ENCODE measurements at regions not wholly inside any gene's neighbourhood (a gene's known extent, or its start where the extent isn't known, plus 50 kb on each side); places are given as distances from the start of the nearest gene placed in this dataset.

- Mint-ChIP-seq H3K4me3 (no peak overlapping the region), H3K27me3 (no peaks in the 10 kb centered on the region), H3K9me3 (no peaks in the 10 kb centered on the region), H3K27ac (no peak overlapping the region), H3K4me1 (ENCODE audit: low read depth) (no peaks in the 10 kb centered on the region), H3K36me3 (ENCODE audit: low read depth) (no peaks in the 10 kb centered on the region)
- DNase-seq (no peak), ATAC-seq (no peak)
- intact Hi-C loops (cut with micrococcal nuclease) = no loop called here
- ChIA-PET POLR2A (no interaction called here), CTCF (no interaction called here)
- TF ChIP-seq CTCF (IDR thresholded peaks at IDR 0.05) = no peak
These were observed 954.0 kb upstream of the MAN1A1 start for GRCh38 chr6:120303527-120303926.

- ATAC-seq (no peak), DNase-seq (no peak)
- no peaks in the 10 kb centered on the region for H3K36me3 Mint-ChIP-seq (ENCODE audit: low read depth)
- no peaks in the 10 kb centered on the region for H3K9me3 Mint-ChIP-seq
- no peak overlapping the region for H3K4me3 Mint-ChIP-seq
- intact Hi-C loops (cut with micrococcal nuclease) = no loop called here
- POLR2A ChIA-PET = no interaction called here
- CTCF ChIA-PET = no interaction called here
- H3K27ac Mint-ChIP-seq = no peak overlapping the region
- no peak for TF ChIP-seq CTCF (IDR thresholded peaks at IDR 0.05)
- no peaks in the 10 kb centered on the region for H3K27me3 Mint-ChIP-seq
- no peaks in the 10 kb centered on the region for H3K4me1 Mint-ChIP-seq (ENCODE audit: low read depth)
These were observed 952.5 kb upstream of the MAN1A1 start for GRCh38 chr6:120302041-120302440.

- Mint-ChIP-seq H3K27me3 (no peaks in the 10 kb centered on the region), H3K36me3 (ENCODE audit: low read depth) (no peaks in the 10 kb centered on the region), H3K27ac (no peak overlapping the region), H3K4me3 (no peak overlapping the region), H3K4me1 (ENCODE audit: low read depth) (no peaks in the 10 kb centered on the region), H3K9me3 (peaks cover 6% of the 10 kb centered on the region)
- TF ChIP-seq CTCF (IDR thresholded peaks at IDR 0.05) = no peak
- ChIA-PET POLR2A (no interaction called here), CTCF (interaction anchor here (0.5 kb wide), 1 partner anchor 1923 kb away, joined by 3 read pairs; no protein-coding TSS in a partner anchor)
- no peak for DNase-seq
- no peak for ATAC-seq
- intact Hi-C loops (cut with micrococcal nuclease) = no loop called here
These were observed 941.4 kb upstream of the MAN1A1 start for GRCh38 chr6:120290964-120291363.

GRCh38 chr6:120282005-120282404 is 932.4 kb upstream of the MAN1A1 start:
- POLR2A ChIA-PET = no interaction called here
- no peak for DNase-seq
- CTCF ChIA-PET = no interaction called here

GRCh38 chr6:120279466-120280167 is 930.1 kb upstream of the MAN1A1 start:
- ATAC-seq (no peak), DNase-seq (no peak)
- TF ChIP-seq CTCF (IDR thresholded peaks at IDR 0.05) = no peak
- intact Hi-C loops (cut with micrococcal nuclease) = no loop called here
- POLR2A ChIA-PET = no interaction called here
- CTCF ChIA-PET = no interaction called here
- Mint-ChIP-seq H3K4me1 (ENCODE audit: low read depth) (no peaks in the 10 kb centered on the region), H3K4me3 (no peak overlapping the region), H3K27ac (no peak overlapping the region), H3K36me3 (ENCODE audit: low read depth) (no peaks in the 10 kb centered on the region), H3K27me3 (no peaks in the 10 kb centered on the region), H3K9me3 (no peaks in the 10 kb centered on the region)

More at GRCh38 chr6:120282005-120282404, 932.4 kb upstream of the MAN1A1 start:
- no peaks in the 10 kb centered on the region for H3K36me3 Mint-ChIP-seq (ENCODE audit: low read depth)
- intact Hi-C loops (cut with micrococcal nuclease) = no loop called here
- no peak for ATAC-seq
- no peak for TF ChIP-seq CTCF (IDR thresholded peaks at IDR 0.05)
- no peak overlapping the region for H3K4me3 Mint-ChIP-seq
- H3K27me3 Mint-ChIP-seq = no peaks in the 10 kb centered on the region
- H3K27ac Mint-ChIP-seq = no peak overlapping the region
- H3K4me1 Mint-ChIP-seq (ENCODE audit: low read depth) = no peaks in the 10 kb centered on the region
- no peaks in the 10 kb centered on the region for H3K9me3 Mint-ChIP-seq

Data from activated CD8-positive, alpha-beta T cell treated with anti-CD3 and anti-CD28 coated beads for 36 hours (primary cell).